ENCODE measurements at regions not wholly inside any gene's neighbourhood (a gene's known extent, or its start where the extent isn't known, plus 50 kb on each side); places are given as distances from the start of the nearest gene placed in this dataset.
"Not testable (repeated sequence)": the region's sequence is repeated elsewhere in the genome, so short reads cannot be mapped to it uniquely, and the experiment has no call there.

DNA sequence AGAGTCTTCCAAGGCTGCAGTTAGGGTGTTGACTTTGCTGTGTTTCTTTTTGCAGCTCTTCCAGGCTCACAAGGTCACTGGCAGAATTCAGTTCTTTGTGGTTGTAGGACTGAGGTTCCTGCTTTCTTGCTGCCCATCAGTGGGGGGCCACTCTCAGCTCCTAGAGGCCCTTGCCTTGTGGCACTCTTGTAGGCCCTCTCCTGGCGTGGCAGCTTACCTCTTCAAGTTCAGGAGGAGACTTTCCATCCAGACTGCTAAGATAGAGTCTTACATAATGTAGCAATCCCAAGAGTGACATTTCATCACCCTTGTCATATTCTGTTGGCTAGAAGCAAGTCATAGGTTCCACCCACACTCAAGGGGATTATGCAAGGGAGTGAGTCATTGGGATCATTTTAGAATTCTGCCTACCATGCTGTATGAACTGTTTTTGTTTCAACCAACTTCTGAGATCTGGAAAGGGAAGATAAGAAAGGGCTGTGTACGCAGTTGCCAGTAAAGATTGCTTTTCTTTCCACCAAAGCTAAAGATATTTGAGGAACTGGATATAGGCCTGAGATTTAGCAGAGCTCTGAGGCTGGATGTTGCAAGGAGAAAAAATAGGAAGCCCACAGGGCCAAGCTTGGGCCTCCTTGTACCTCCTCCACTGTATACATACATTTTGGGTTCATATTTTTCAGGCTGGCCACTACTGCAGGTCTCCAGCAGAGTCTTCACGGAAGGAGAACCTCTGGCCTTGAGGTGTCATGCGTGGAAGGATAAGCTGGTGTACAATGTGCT, 91.8 kb downstream of the FAM72C start:
- DNase-seq; H3K27ac ChIP-seq (ENCODE audit: low read depth in 2 of 2, low read length in 1 of 2); POLR2A ChIA-PET; H3K9ac ChIP-seq; H3F3A ChIP-seq (replicated peaks; ENCODE audit: insufficient read depth); H2AFZ ChIP-seq (ENCODE audit: low read depth); H3K4me3 ChIP-seq (ENCODE audit: low read depth in 2 of 2, low read length in 1 of 2); H3K4me1 ChIP-seq (ENCODE audit: control insufficient read depth in 1 of 2, insufficient read depth in 2 of 2, low read depth in 1 of 2, low read length in 1 of 2); H4K20me1 ChIP-seq (ENCODE audit: insufficient read depth); H3K9me3 ChIP-seq; H3K9me2 ChIP-seq; H3K36me3 ChIP-seq (replicated peaks in 1 of 2; ENCODE audit: control insufficient read depth in 1 of 2, insufficient read depth in 2 of 2, low read length in 1 of 2); H3K4me2 ChIP-seq; CTCF ChIA-PET; H3K79me2 ChIP-seq (ENCODE audit: insufficient read depth); H3K27me3 ChIP-seq (ENCODE audit: insufficient read depth): not testable (repeated sequence)
- WGBS (ENCODE audit: low lambda C conversion rate): no CpG with 5 or more reads among the region's 4 CpGs

DNA sequence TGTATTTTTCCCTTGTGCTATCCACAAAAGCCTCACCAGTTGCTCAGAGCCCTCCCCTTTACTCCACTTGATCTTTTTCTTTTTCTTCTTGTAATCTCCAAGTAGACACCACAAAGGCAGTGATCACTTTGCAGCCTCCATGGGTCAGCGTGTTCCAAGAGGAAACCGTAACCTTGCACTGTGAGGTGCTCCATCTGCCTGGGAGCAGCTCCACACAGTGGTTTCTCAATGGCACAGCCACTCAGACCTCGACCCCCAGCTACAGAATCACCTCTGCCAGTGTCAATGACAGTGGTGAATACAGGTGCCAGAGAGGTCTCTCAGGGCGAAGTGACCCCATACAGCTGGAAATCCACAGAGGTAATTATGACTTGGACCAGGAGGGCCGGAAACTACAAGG, 95.8 kb downstream of the FAM72C start:
- H3K4me3 ChIP-seq (ENCODE audit: low read depth in 2 of 2, low read length in 1 of 2); H3K4me2 ChIP-seq; H3K79me2 ChIP-seq (ENCODE audit: insufficient read depth); CTCF ChIA-PET; H3K9me2 ChIP-seq; H3K27ac ChIP-seq (ENCODE audit: low read depth in 2 of 2, low read length in 1 of 2); POLR2A ChIA-PET; H3K36me3 ChIP-seq (replicated peaks in 1 of 2; ENCODE audit: control insufficient read depth in 1 of 2, insufficient read depth in 2 of 2, low read length in 1 of 2); DNase-seq; H3K27me3 ChIP-seq (ENCODE audit: insufficient read depth); H3K4me1 ChIP-seq (ENCODE audit: control insufficient read depth in 1 of 2, insufficient read depth in 2 of 2, low read depth in 1 of 2, low read length in 1 of 2); H2AFZ ChIP-seq (ENCODE audit: low read depth); H4K20me1 ChIP-seq (ENCODE audit: insufficient read depth); H3K9me3 ChIP-seq; H3K9ac ChIP-seq; H3F3A ChIP-seq (replicated peaks; ENCODE audit: insufficient read depth): not testable (repeated sequence)
- WGBS (ENCODE audit: low lambda C conversion rate): no CpG with 5 or more reads among the region's 5 CpGs

DNA sequence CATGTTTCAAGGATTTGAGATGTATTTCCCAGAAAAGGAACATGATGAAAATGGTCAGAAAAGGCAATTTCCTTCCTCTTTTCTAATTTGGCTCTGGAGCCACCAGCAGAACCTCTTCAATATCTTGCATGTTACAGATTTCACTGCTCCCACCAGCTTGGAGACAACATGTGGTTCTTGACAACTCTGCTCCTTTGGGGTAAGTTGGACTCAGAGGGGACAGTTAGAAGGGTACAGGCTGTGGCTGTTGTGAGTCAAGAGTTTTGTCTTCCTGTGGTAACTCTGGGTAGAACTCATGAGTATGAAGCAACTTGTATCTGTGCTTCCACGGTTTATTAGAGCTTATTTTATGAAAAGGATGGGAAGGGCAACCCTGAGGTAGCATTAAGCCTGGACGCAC, 97.2 kb downstream of the FAM72C start:
- H3F3A ChIP-seq (replicated peaks; ENCODE audit: insufficient read depth); H3K9me2 ChIP-seq; CTCF ChIA-PET; DNase-seq; H4K20me1 ChIP-seq (ENCODE audit: insufficient read depth); H3K27me3 ChIP-seq (ENCODE audit: insufficient read depth); H2AFZ ChIP-seq (ENCODE audit: low read depth); H3K36me3 ChIP-seq (replicated peaks in 1 of 2; ENCODE audit: control insufficient read depth in 1 of 2, insufficient read depth in 2 of 2, low read length in 1 of 2); H3K79me2 ChIP-seq (ENCODE audit: insufficient read depth); H3K9ac ChIP-seq; POLR2A ChIA-PET; H3K27ac ChIP-seq (ENCODE audit: low read depth in 2 of 2, low read length in 1 of 2); H3K4me1 ChIP-seq (ENCODE audit: control insufficient read depth in 1 of 2, insufficient read depth in 2 of 2, low read depth in 1 of 2, low read length in 1 of 2); H3K9me3 ChIP-seq; H3K4me2 ChIP-seq; H3K4me3 ChIP-seq (ENCODE audit: low read depth in 2 of 2, low read length in 1 of 2): not testable (repeated sequence)
- WGBS (ENCODE audit: low lambda C conversion rate): no CpG with 5 or more reads among the region's 2 CpGs

DNA sequence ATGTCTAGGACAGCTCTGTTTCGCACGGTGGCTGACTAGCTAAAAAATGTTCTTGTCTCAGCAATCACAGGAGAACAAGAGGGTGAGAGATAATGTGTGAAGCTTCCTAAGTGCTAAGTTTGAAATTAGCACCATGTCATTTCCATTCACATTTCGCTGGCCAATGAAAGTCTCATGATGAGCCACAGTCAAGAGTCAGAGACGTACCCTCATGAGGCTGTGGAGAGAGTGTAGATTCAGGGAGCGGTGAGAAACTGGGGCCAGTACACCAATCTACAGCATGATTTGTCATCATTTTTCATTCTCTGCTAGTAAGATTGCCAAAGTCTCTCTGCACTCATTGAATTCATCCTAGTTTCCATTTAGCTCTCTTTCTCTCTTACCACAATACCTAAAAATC, 98.1 kb downstream of the FAM72C start:
- H3K9me2 ChIP-seq; H3F3A ChIP-seq (replicated peaks; ENCODE audit: insufficient read depth); H3K36me3 ChIP-seq (replicated peaks in 1 of 2; ENCODE audit: control insufficient read depth in 1 of 2, insufficient read depth in 2 of 2, low read length in 1 of 2); H3K27me3 ChIP-seq (ENCODE audit: insufficient read depth); POLR2A ChIA-PET; H3K9ac ChIP-seq; H3K4me3 ChIP-seq (ENCODE audit: low read depth in 2 of 2, low read length in 1 of 2); H3K27ac ChIP-seq (ENCODE audit: low read depth in 2 of 2, low read length in 1 of 2); CTCF ChIA-PET; DNase-seq; H3K79me2 ChIP-seq (ENCODE audit: insufficient read depth); H2AFZ ChIP-seq (ENCODE audit: low read depth); H3K4me1 ChIP-seq (ENCODE audit: control insufficient read depth in 1 of 2, insufficient read depth in 2 of 2, low read depth in 1 of 2, low read length in 1 of 2); H3K4me2 ChIP-seq; H3K9me3 ChIP-seq; H4K20me1 ChIP-seq (ENCODE audit: insufficient read depth): not testable (repeated sequence)
- WGBS (ENCODE audit: low lambda C conversion rate): 7% methylated on average over 4 of the region's 5 CpGs

DNA sequence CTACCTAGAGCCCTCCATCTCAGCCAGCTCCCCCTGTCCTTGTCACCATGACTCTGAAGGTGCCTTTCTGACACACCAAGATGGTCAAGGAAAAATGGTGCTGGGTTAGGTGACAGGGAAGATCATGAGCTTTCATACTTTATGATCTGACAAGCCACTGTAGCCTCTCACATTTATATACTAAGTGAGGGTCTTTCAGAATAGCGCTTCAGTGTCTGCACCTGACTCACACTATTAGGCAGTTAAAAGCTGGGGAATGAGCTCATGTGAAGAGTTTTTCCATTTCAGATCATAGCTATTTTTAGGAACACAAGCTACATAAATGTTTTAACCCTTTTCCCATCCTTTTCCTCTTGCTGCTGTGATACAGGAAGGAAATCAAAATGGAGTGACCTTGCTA, 101.4 kb downstream of the FAM72C start:
- H2AFZ ChIP-seq (ENCODE audit: low read depth); H3K27ac ChIP-seq (ENCODE audit: low read depth in 2 of 2, low read length in 1 of 2); DNase-seq; H3F3A ChIP-seq (replicated peaks; ENCODE audit: insufficient read depth); H4K20me1 ChIP-seq (ENCODE audit: insufficient read depth); H3K4me3 ChIP-seq (ENCODE audit: low read depth in 2 of 2, low read length in 1 of 2); H3K79me2 ChIP-seq (ENCODE audit: insufficient read depth); H3K9ac ChIP-seq; H3K4me2 ChIP-seq; H3K27me3 ChIP-seq (ENCODE audit: insufficient read depth); H3K4me1 ChIP-seq (ENCODE audit: control insufficient read depth in 1 of 2, insufficient read depth in 2 of 2, low read depth in 1 of 2, low read length in 1 of 2); H3K9me3 ChIP-seq; H3K9me2 ChIP-seq; CTCF ChIA-PET; POLR2A ChIA-PET; H3K36me3 ChIP-seq (replicated peaks in 1 of 2; ENCODE audit: control insufficient read depth in 1 of 2, insufficient read depth in 2 of 2, low read length in 1 of 2): not testable (repeated sequence)
- 22% methylated on average over 1 of the region's 1 CpG for WGBS (ENCODE audit: low lambda C conversion rate)

DNA sequence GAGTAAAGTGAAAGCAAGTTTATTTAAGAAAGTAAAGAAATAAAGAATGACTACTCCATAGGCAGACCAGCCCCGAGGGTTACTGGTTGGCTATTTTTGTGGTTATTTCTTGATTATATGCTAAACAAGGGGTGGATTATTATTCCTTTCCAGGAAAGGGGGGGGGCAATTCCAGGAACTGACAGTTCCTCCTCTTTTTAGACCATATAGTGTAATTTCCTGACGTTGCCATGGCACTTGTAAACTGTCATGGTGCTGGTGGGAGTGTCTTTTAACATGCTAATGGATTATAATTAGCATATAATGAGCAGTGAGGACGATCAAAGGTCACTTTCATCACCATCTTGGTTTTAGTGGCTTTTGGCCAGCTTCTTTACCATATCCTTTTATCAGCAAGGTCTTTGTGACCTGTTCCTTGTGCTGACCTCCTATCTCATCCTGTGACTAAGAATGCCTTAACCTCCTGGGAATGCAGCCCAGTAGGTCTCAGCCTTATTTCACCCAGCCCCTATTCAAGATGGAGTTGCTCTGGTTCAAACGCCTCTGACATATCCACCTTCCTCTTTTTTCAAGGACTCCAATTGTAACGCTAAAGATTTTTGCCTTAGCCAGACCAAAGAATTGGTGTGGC, 104.1 kb downstream of the FAM72C start:
- H3K27ac ChIP-seq (ENCODE audit: low read depth in 2 of 2, low read length in 1 of 2); H3K9ac ChIP-seq; H3K4me1 ChIP-seq (ENCODE audit: control insufficient read depth in 1 of 2, insufficient read depth in 2 of 2, low read depth in 1 of 2, low read length in 1 of 2); H4K20me1 ChIP-seq (ENCODE audit: insufficient read depth); H3K9me2 ChIP-seq; H3K4me2 ChIP-seq; H3K4me3 ChIP-seq (ENCODE audit: low read depth in 2 of 2, low read length in 1 of 2); H3K36me3 ChIP-seq (replicated peaks in 1 of 2; ENCODE audit: control insufficient read depth in 1 of 2, insufficient read depth in 2 of 2, low read length in 1 of 2); DNase-seq; CTCF ChIA-PET; H3K9me3 ChIP-seq; H2AFZ ChIP-seq (ENCODE audit: low read depth); POLR2A ChIA-PET; H3K27me3 ChIP-seq (ENCODE audit: insufficient read depth); H3F3A ChIP-seq (replicated peaks; ENCODE audit: insufficient read depth); H3K79me2 ChIP-seq (ENCODE audit: insufficient read depth): not testable (repeated sequence)
- under 1% methylated on average over 3 of the region's 5 CpGs for WGBS (ENCODE audit: low lambda C conversion rate)
